ENCODE measurements at regions not wholly inside any gene's neighbourhood (a gene's known extent, or its start where the extent isn't known, plus 50 kb on each side); places are given as distances from the start of the nearest gene placed in this dataset.

GRCh38 chr10:78812571-78813318 is 256.0 kb upstream of the ZMIZ1 start:
- no peak for TF ChIP-seq POLR2A (IDR thresholded peaks at IDR 0.05)
- no peak for TF ChIP-seq CTCF (IDR thresholded peaks at IDR 0.05)

Data from thyroid gland (tissue), 4 donors.